H1 (cell line): ENCODE measurements at regions not wholly inside any gene's neighbourhood (a gene's known extent, or its start where the extent isn't known, plus 50 kb on each side); places are given as distances from the start of the nearest gene placed in this dataset.
"Not testable (repeated sequence)": the region's sequence is repeated elsewhere in the genome, so short reads cannot be mapped to it uniquely, and the experiment has no call there.

Experiments
- CTCF ChIA-PET: fragments of 300-600 bp; sonication (Branson Sonifier 250); formaldehyde crosslinking; loops from one replicate; lab custom pipeline; 2021; ENCODE audit not compliant: partially characterized antibody; lab: Charles Lee
- POLR2A ChIA-PET: fragments of 300-600 bp; sonication (Branson Sonifier 250); formaldehyde crosslinking; loops from one replicate; lab custom pipeline; 2021; ENCODE audit warnings: inconsistent platforms; ENCODE audit not compliant: partially characterized antibody; lab: Charles Lee
- DNase-seq, 2 experiments: peaks; one replicate each; pipeline versions ENCODE4 v3.0.0 to v3.0.0-alpha.2; 2010 to 2022; ENCODE audit warnings: low spot score in 2 of 2, low read depth in 1 of 2, mixed read lengths in 1 of 2
- FAIRE-seq: peaks from 2 replicates; lab custom pipeline; 2011; peaks lifted over from hg19 to GRCh38; lab: Jason Lieb, UNC
- H2AFZ ChIP-seq: 2 replicates; pipeline ENCODE4 v1.8.1; 2012; ENCODE audit warnings: low read length, inconsistent platforms
- H2AK5ac ChIP-seq: 2 replicates; pipeline ENCODE4 v1.6.1; 2013; ENCODE audit warnings: low read depth, low read length
- H2BK120ac ChIP-seq: replicated peaks from 2 replicates; pipeline ENCODE3; 2013; ENCODE audit warnings: low read depth, low read length, inconsistent platforms
- H2BK12ac ChIP-seq: 2 replicates; pipeline ENCODE4 v1.6.1; 2013; ENCODE audit warnings: low read depth, low read length
- H2BK15ac ChIP-seq: 2 replicates; pipeline ENCODE4 v1.6.1; 2013; ENCODE audit warnings: low read length
- H2BK20ac ChIP-seq: 2 replicates; pipeline ENCODE4 v1.6.1; 2013; ENCODE audit warnings: low read length
- H2BK5ac ChIP-seq: 2 replicates; pipeline ENCODE4 v1.6.1; 2013; ENCODE audit warnings: low read depth, low read length
- H3K14ac ChIP-seq: 2 replicates; pipeline ENCODE4 v1.6.1; 2013; ENCODE audit warnings: inconsistent platforms; ENCODE audit not compliant: insufficient read length
- H3K18ac ChIP-seq: 2 replicates; pipeline ENCODE4 v1.6.1; 2013; ENCODE audit warnings: low read length; ENCODE audit errors: extremely low read depth
- H3K23ac ChIP-seq: 2 replicates; pipeline ENCODE4 v1.6.1; 2013; ENCODE audit warnings: inconsistent platforms; ENCODE audit not compliant: insufficient read length
- H3K23me2 ChIP-seq: 2 replicates; pipeline ENCODE4 v1.6.1; 2013; ENCODE audit warnings: low read depth, low read length
- H3K27ac ChIP-seq: 2 replicates; pipeline ENCODE4 v1.6.1; 2011; ENCODE audit warnings: low read depth, low read length, inconsistent platforms
- H3K27me3 ChIP-seq, 4 experiments: replicated peaks in 1 of 4; 1 replicate in 1 of 4; 2 replicates in 3 of 4; pipeline versions ENCODE4 v1.6.1 to v1.8.1; 2011 to 2013; ENCODE audit warnings: low read length in 3 of 4, mild to moderate bottlenecking in 3 of 4, inconsistent platforms in 2 of 4, mixed read lengths in 2 of 4, moderate library complexity in 1 of 4; ENCODE audit not compliant: control insufficient read depth in 3 of 4, insufficient read depth in 3 of 4; ENCODE audit errors: extremely low read depth in 1 of 4
- H3K36me3 ChIP-seq, 4 experiments: 2 replicates each; pipeline versions ENCODE4 v1.6.1 to v1.8.1; 2011 to 2013; ENCODE audit warnings: mild to moderate bottlenecking in 4 of 4, low read length in 3 of 4, moderate library complexity in 2 of 4, control low read depth in 1 of 4, inconsistent platforms in 1 of 4; ENCODE audit not compliant: insufficient read depth in 4 of 4, control insufficient read depth in 2 of 4
- H3K4ac ChIP-seq: replicated peaks from 2 replicates; pipeline ENCODE3; 2013; ENCODE audit warnings: low read length, low read depth, mixed read lengths, inconsistent platforms; ENCODE audit not compliant: insufficient read length
- H3K4me1 ChIP-seq, 4 experiments: replicated peaks in 1 of 4; 1 replicate in 1 of 4; 2 replicates in 3 of 4; pipeline versions ENCODE4 v1.6.1 to v1.8.1; 2011 to 2013; ENCODE audit warnings: low read length in 3 of 4, inconsistent platforms in 2 of 4, mixed read lengths in 1 of 4; ENCODE audit not compliant: insufficient read depth in 4 of 4, control insufficient read depth in 3 of 4
- H3K4me2 ChIP-seq, 2 experiments: 2 replicates each; pipeline versions ENCODE4 v1.6.1 to v1.8.1; 2011 to 2013; ENCODE audit warnings: low read depth in 2 of 2, low read length in 2 of 2, control low read depth in 1 of 2, inconsistent platforms in 1 of 2, mild to moderate bottlenecking in 1 of 2; ENCODE audit not compliant: insufficient read depth in 1 of 2
- H3K4me3 ChIP-seq, 4 experiments: fragments of 200-600, 300-600 bp in 1 of 4; sonication (generic), shearing (Covaris generic), sonication (Bioruptor Twin) in 1 of 4; 2 replicates each; pipeline versions ENCODE4 v1.5.1 to v1.8.1; 2011 to 2016; ENCODE audit warnings: low read length in 4 of 4, low read depth in 3 of 4, control low read depth in 2 of 4, inconsistent platforms in 2 of 4, mild to moderate bottlenecking in 2 of 4, mixed read lengths in 1 of 4, moderate library complexity in 1 of 4; ENCODE audit not compliant: insufficient read depth in 2 of 4; ENCODE audit errors: extremely low read depth in 1 of 4
- H3K56ac ChIP-seq: replicated peaks from 2 replicates; pipeline ENCODE3; 2013; ENCODE audit warnings: low read depth, mild to moderate bottlenecking, mixed read lengths, low read length, inconsistent platforms; ENCODE audit not compliant: insufficient read length
- H3K79me1 ChIP-seq: 2 replicates; pipeline ENCODE4 v1.6.1; 2013; ENCODE audit warnings: low read depth, low read length, control low read depth
- H3K79me2 ChIP-seq, 2 experiments: 2 replicates each; pipeline versions ENCODE4 v1.6.1 to v1.8.1; 2012 to 2013; ENCODE audit warnings: low read length in 2 of 2, mild to moderate bottlenecking in 2 of 2, inconsistent platforms in 1 of 2; ENCODE audit not compliant: insufficient read depth in 2 of 2, control insufficient read depth in 1 of 2
- H3K9ac ChIP-seq, 4 experiments: replicated peaks in 1 of 4; 1 replicate in 1 of 4; 2 replicates in 3 of 4; pipeline versions ENCODE4 v1.6.1 to v1.8.1; 2011 to 2013; ENCODE audit warnings: low read depth in 3 of 4, low read length in 3 of 4, control low read depth in 2 of 4, mild to moderate bottlenecking in 2 of 4, moderate library complexity in 2 of 4, inconsistent platforms in 1 of 4; ENCODE audit errors: extremely low read depth in 1 of 4
- H3K9me3 ChIP-seq, 2 experiments: 2 replicates each; pipeline versions ENCODE4 v1.6.1 to v1.8.1; 2012 to 2013; ENCODE audit warnings: mild to moderate bottlenecking in 2 of 2, moderate library complexity in 2 of 2, control low read depth in 1 of 2, inconsistent platforms in 1 of 2, low read depth in 1 of 2, low read length in 1 of 2, mixed read lengths in 1 of 2; ENCODE audit not compliant: insufficient read depth in 2 of 2
- H4K20me1 ChIP-seq, 2 experiments: replicated peaks in 1 of 2; 2 replicates each; pipeline versions ENCODE3 to v1.8.1; 2011 to 2013; ENCODE audit warnings: inconsistent platforms in 2 of 2, low read length in 2 of 2, mild to moderate bottlenecking in 1 of 2; ENCODE audit not compliant: insufficient read depth in 2 of 2, control insufficient read depth in 1 of 2
- H4K5ac ChIP-seq: 2 replicates; pipeline ENCODE4 v1.6.1; 2013; ENCODE audit warnings: low read length, low read depth, mixed read lengths, inconsistent platforms; ENCODE audit not compliant: insufficient read length
- H4K8ac ChIP-seq: 2 replicates; pipeline ENCODE4 v1.8.0; 2013; ENCODE audit warnings: mild to moderate bottlenecking, moderate library complexity, low read length, inconsistent platforms; ENCODE audit not compliant: insufficient read depth; ENCODE audit errors: extremely low read depth
- H4K91ac ChIP-seq: replicated peaks from 2 replicates; pipeline ENCODE3; 2013; ENCODE audit warnings: low read length, mixed read lengths, inconsistent platforms; ENCODE audit not compliant: insufficient read length
- WGBS, 2 experiments: shearing (Covaris generic) in 1 of 2; methylation state at CpG; one replicate each; pipeline versions ENCODE4 v1.1.6 to v1.1.7; 2013 to 2015; ENCODE audit warnings: low lambda C conversion rate in 2 of 2, mixed read lengths in 2 of 2, inconsistent platforms in 1 of 2, low coverage in 1 of 2, missing lambda C conversion rate in 1 of 2; ENCODE audit not compliant: insufficient replicate concordance in 2 of 2, insufficient coverage in 1 of 2, insufficient read length in 1 of 2; ENCODE audit errors: extremely low coverage in 1 of 2, missing lambda C conversion rate in 1 of 2; 5-methylcytosine and 5-hydroxymethylcytosine counted together

- H3K4me1 ChIP-seq, H3K36me3 ChIP-seq, H3K4me3 ChIP-seq, H2BK5ac ChIP-seq, H3K9me3 ChIP-seq, H3K18ac ChIP-seq, H4K91ac ChIP-seq, FAIRE-seq, H3K9ac ChIP-seq, H4K20me1 ChIP-seq, DNase-seq, H2AK5ac ChIP-seq, H2BK15ac ChIP-seq, H3K4me2 ChIP-seq, H3K4ac ChIP-seq, H2BK120ac ChIP-seq, H3K23ac ChIP-seq, H3K56ac ChIP-seq, CTCF ChIA-PET, H3K23me2 ChIP-seq, H4K5ac ChIP-seq, H3K79me1 ChIP-seq, H2BK20ac ChIP-seq, H3K27ac ChIP-seq, H3K27me3 ChIP-seq, H2AFZ ChIP-seq, H4K8ac ChIP-seq, POLR2A ChIA-PET, H2BK12ac ChIP-seq, H3K79me2 ChIP-seq, H3K14ac ChIP-seq: not testable (repeated sequence)
Observed at GRCh38 chr5:34258598-34258997, 215.6 kb upstream of the C1QTNF3 start.

- H3K27me3 ChIP-seq, H3K14ac ChIP-seq, H2AK5ac ChIP-seq, H2BK120ac ChIP-seq, H3K4me2 ChIP-seq, H3K79me1 ChIP-seq, CTCF ChIA-PET, H4K8ac ChIP-seq, H3K23ac ChIP-seq, H2BK15ac ChIP-seq, DNase-seq, H3K4me3 ChIP-seq, H3K23me2 ChIP-seq, H3K36me3 ChIP-seq, H3K79me2 ChIP-seq, H4K5ac ChIP-seq, H4K91ac ChIP-seq, H3K9me3 ChIP-seq, H2BK20ac ChIP-seq, H3K56ac ChIP-seq, POLR2A ChIA-PET, H2BK5ac ChIP-seq, H2BK12ac ChIP-seq, H4K20me1 ChIP-seq, H3K9ac ChIP-seq, FAIRE-seq, H3K18ac ChIP-seq, H3K27ac ChIP-seq, H2AFZ ChIP-seq, H3K4me1 ChIP-seq, H3K4ac ChIP-seq: not testable (repeated sequence)
- WGBS, 2 experiments = 55% methylated on average over 3 of the region's 4 CpGs; no CpG with 5 or more reads in 1 of the 2 experiments
Observed at GRCh38 chr5:34261020-34261419, 218.0 kb upstream of the C1QTNF3 start.
